ENCODE measurements at regions not wholly inside any gene's neighbourhood (a gene's known extent, or its start where the extent isn't known, plus 50 kb on each side); places are given as distances from the start of the nearest gene placed in this dataset.

DNA sequence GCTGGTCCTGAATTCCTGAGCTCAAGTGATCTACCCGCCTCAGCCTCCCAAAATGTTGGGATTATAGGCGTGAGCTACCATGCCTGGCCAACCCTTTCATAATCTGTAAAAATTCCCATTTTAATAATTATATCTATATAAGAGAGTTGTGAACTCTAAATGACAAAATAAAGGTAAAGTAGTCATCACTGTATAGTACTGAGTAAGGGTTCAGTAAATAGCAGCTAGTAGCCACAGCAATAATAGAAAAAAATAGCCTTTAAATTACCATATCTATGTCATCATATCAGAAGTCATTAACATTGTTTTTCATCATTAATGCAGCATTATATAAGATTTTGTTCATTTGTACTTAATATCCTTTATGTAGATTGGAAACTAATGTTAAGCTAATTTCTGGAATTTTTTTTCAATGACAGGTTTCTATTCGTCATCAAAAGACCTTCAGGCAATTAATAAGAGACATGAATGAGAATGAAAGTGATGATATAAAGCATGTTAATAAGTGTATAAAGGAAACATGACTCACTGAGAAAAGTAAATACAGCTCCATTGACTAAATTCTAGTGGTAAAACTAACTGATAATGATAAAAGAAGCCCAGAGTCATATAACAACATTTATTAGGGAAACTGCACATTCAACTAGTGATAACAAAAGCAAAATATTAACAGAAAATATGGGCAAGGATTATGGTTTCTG, 85.9 kb upstream of the UGT8 start:
- TF ChIP-seq CTCF (IDR thresholded peaks at IDR 0.05) = no peak
- TF ChIP-seq CREB1 (CRISPR knock-in tag; IDR thresholded peaks at IDR 0.05) = no peak
- no peak for TF ChIP-seq PRDM15 (CRISPR knock-in tag; IDR thresholded peaks at IDR 0.05)
- no peak for TF ChIP-seq FOXP1 (CRISPR knock-in tag; IDR thresholded peaks at IDR 0.05; ENCODE audit: borderline replicate concordance)
- no peak for TF ChIP-seq NFE2L1 (CRISPR knock-in tag; IDR thresholded peaks at IDR 0.05)
- TF ChIP-seq ATF1 (CRISPR knock-in tag; IDR thresholded peaks at IDR 0.05) = no peak
- no peak for TF ChIP-seq E2F4 (CRISPR knock-in tag; IDR thresholded peaks at IDR 0.05; ENCODE audit: borderline replicate concordance, low read depth)
- TF ChIP-seq CREM (CRISPR knock-in tag; IDR thresholded peaks at IDR 0.05) = no peak
- TF ChIP-seq, protein P1, sequence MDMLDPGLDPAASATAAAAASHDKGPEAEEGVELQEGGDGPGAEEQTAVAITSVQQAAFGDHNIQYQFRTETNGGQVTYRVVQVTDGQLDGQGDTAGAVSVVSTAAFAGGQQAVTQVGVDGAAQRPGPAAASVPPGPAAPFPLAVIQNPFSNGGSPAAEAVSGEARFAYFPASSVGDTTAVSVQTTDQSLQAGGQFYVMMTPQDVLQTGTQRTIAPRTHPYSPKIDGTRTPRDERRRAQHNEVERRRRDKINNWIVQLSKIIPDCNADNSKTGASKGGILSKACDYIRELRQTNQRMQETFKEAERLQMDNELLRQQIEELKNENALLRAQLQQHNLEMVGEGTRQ (CRISPR knock-in tag; IDR thresholded peaks at IDR 0.05) = no peak
- TF ChIP-seq TP53 (CRISPR knock-in tag; IDR thresholded peaks at IDR 0.05) = no peak
- TF ChIP-seq KAT7 (CRISPR knock-in tag; IDR thresholded peaks at IDR 0.05; ENCODE audit: borderline replicate concordance) = no peak
- TF ChIP-seq FOXJ3 (CRISPR knock-in tag; IDR thresholded peaks at IDR 0.05; ENCODE audit: borderline replicate concordance) = no peak

All from WTC11 (cell line).